ENCODE measurements at regions not wholly inside any gene's neighbourhood (a gene's known extent, or its start where the extent isn't known, plus 50 kb on each side); places are given as distances from the start of the nearest gene placed in this dataset.

DNA sequence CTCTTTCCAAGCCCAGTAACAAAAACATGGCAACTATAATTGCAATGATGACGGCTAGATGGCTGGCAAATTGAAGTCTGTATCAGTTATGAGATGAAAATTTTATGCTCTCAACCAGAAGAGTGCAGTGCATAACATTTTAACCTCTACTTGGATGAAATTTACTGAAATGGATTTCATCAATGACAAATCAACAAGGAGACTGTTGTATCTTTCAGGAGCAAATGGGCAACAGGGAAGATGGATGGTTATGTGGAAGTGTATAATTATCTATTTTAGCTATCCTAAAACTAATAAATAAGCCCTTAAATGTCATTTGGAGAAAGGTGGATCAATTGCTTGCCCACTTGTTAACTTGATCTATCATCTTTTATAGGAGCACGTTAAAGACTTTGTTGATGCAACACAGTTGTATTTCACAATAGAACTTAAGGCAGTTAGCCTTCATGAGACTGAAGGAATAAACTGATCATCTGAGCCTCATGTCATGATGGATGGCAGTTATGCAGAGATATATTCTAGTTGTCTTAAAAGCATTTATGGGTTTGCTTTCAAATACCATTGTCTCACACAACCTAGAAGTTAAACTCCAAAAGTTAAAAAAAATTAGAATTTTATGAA is 315.1 kb upstream of the TBC1D5 start:
- TF ChIP-seq ASH2L (IDR thresholded peaks at IDR 0.05; ENCODE audit: low read length), result no peak
- TF ChIP-seq, protein P1, sequence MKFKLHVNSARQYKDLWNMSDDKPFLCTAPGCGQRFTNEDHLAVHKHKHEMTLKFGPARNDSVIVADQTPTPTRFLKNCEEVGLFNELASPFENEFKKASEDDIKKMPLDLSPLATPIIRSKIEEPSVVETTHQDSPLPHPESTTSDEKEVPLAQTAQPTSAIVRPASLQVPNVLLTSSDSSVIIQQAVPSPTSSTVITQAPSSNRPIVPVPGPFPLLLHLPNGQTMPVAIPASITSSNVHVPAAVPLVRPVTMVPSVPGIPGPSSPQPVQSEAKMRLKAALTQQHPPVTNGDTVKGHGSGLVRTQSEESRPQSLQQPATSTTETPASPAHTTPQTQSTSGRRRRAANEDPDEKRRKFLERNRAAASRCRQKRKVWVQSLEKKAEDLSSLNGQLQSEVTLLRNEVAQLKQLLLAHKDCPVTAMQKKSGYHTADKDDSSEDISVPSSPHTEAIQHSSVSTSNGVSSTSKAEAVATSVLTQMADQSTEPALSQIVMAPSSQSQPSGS (IDR thresholded peaks at IDR 0.05; ENCODE audit: low read length), result no peak
- TF ChIP-seq, protein P2, sequence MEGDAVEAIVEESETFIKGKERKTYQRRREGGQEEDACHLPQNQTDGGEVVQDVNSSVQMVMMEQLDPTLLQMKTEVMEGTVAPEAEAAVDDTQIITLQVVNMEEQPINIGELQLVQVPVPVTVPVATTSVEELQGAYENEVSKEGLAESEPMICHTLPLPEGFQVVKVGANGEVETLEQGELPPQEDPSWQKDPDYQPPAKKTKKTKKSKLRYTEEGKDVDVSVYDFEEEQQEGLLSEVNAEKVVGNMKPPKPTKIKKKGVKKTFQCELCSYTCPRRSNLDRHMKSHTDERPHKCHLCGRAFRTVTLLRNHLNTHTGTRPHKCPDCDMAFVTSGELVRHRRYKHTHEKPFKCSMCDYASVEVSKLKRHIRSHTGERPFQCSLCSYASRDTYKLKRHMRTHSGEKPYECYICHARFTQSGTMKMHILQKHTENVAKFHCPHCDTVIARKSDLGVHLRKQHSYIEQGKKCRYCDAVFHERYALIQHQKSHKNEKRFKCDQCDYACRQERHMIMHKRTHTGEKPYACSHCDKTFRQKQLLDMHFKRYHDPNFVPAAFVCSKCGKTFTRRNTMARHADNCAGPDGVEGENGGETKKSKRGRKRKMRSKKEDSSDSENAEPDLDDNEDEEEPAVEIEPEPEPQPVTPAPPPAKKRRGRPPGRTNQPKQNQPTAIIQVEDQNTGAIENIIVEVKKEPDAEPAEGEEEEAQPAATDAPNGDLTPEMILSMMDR (IDR thresholded peaks at IDR 0.05; ENCODE audit: control extremely low read depth in 1 of 3, insufficient read depth in 1 of 3, low read depth in 1 of 3, low read length in 3 of 3), result no peak
- TF ChIP-seq JUN (IDR thresholded peaks at IDR 0.05; ENCODE audit: low read depth, low read length), result no peak
- no peak for TF ChIP-seq POLR2A (IDR thresholded peaks at IDR 0.05; ENCODE audit: control extremely low read depth in 1 of 2, low read depth in 2 of 2, low read length in 2 of 2)
- no peak for TF ChIP-seq POLR2AphosphoS5 (IDR thresholded peaks at IDR 0.05; ENCODE audit: low read depth, low read length)
- TF ChIP-seq EZH2 (IDR thresholded peaks at IDR 0.05; ENCODE audit: low read depth, low read length, severe bottlenecking), result no peak
- TF ChIP-seq CBX8 (IDR thresholded peaks at IDR 0.05; ENCODE audit: borderline replicate concordance, low read depth, low read length), result no peak
- TF ChIP-seq SP1 (IDR thresholded peaks at IDR 0.05; ENCODE audit: low read depth, low read length), result no peak
- no peak for TF ChIP-seq YY1 (IDR thresholded peaks at IDR 0.05; ENCODE audit: low read depth, low read length)

Measured in H1 (cell line).